ENCODE measurements at regions not wholly inside any gene's neighbourhood (a gene's known extent, or its start where the extent isn't known, plus 50 kb on each side); places are given as distances from the start of the nearest gene placed in this dataset.

DNA sequence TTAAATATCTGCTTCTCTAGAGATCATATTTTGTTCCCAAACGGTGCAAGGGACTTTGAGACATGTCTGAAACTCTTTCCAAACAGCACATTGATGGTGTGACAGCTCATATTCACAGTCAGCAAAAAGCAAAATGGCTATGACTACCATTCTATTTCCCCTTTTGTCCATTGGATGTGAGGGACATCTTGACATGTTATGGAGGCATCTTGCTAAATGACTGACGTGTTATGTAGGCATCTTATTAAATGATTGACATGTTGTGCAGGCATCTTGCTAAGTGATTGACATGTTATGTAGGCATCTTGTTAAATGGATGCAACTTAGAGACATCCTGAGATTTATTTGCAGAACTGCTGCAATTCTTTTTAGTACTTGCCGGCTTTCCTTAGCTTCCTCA, 255.8 kb downstream of the DLL1 start:
- DNase-seq (ENCODE audit: low read depth, low spot score), result no peak
- no peak overlapping the region for H3K4me3 ChIP-seq (ENCODE audit: insufficient read length, low read depth)
- no peaks in the 10 kb centered on the region for H3K27me3 ChIP-seq (ENCODE audit: insufficient read depth, insufficient read length)
- TF ChIP-seq ZNF274 (IDR thresholded peaks at IDR 0.05; ENCODE audit: low read depth, low read length) (no peak), YY1 (IDR thresholded peaks at IDR 0.05; ENCODE audit: insufficient read depth, insufficient read length) (no peak), SUZ12 (IDR thresholded peaks at IDR 0.05; ENCODE audit: extremely low read depth, insufficient read depth, insufficient read length) (no peak)
- no peak overlapping the region for H3K9ac ChIP-seq (ENCODE audit: insufficient read length, low read depth)
- H3K4me1 ChIP-seq (ENCODE audit: insufficient read depth, insufficient read length), result peaks cover 19% of the 10 kb centered on the region
- H3K9me3 ChIP-seq (ENCODE audit: insufficient read depth, low read length), result peaks cover 14% of the 10 kb centered on the region; the same call in 1 of the 2 replicates
- no peaks in the 10 kb centered on the region for H3K36me3 ChIP-seq (ENCODE audit: insufficient read depth, insufficient read length, low read length)

DNA sequence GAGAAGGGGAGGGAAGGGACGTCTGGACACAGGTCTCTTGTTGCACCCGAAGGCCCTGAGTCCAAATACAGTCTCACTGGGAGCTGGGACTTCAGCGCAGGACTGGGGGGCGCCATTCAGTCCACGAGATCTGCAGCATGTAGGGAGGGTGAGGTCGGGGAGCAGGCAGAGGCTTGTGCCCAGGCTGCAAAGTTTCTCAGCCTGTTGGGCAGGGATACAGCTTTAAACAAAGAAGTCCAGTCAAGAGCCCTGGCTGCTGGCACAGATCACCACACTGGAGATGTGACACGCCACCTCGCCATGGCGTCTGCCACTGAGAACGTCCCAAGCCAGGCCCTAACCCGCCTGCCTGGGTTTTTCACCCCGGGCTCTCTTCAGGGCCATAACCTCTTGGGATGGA, 256.6 kb downstream of the DLL1 start:
- TF ChIP-seq YY1 (IDR thresholded peaks at IDR 0.05; ENCODE audit: insufficient read depth, insufficient read length) (no peak), ZNF274 (IDR thresholded peaks at IDR 0.05; ENCODE audit: low read depth, low read length) (no peak), SUZ12 (IDR thresholded peaks at IDR 0.05; ENCODE audit: extremely low read depth, insufficient read depth, insufficient read length) (no peak)

DNA sequence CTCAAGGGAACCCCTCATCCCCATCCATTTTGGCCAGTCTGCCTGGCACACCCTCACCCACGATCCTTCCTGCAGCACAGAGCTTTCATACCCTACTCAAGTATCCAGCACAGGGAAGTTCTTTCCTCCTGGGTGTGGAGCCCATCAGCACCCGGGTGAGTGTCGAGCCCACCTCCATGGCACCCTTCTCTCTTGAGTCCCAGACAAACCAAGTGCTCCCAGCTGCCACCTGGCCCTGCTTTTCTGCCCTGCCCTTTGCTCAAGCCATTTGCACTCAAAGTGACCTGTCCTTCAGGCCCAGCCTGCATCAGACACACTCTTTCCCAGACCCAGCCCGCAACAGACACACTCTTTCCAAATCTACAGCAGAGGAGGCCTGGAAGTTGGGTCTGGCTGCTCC, 257.2 kb downstream of the DLL1 start:
- no peaks in the 10 kb centered on the region for H3K27me3 ChIP-seq (ENCODE audit: insufficient read depth, insufficient read length)
- H3K9ac ChIP-seq (ENCODE audit: insufficient read length, low read depth), result no peak overlapping the region
- no peak for DNase-seq (ENCODE audit: low read depth, low spot score)
- peaks cover 14% of the 10 kb centered on the region; the same call in 1 of the 2 replicates for H3K9me3 ChIP-seq (ENCODE audit: insufficient read depth, low read length)
- no peaks in the 10 kb centered on the region for H3K36me3 ChIP-seq (ENCODE audit: insufficient read depth, insufficient read length, low read length)
- no peak overlapping the region for H3K4me3 ChIP-seq (ENCODE audit: insufficient read length, low read depth)
- TF ChIP-seq SUZ12 (IDR thresholded peaks at IDR 0.05; ENCODE audit: extremely low read depth, insufficient read depth, insufficient read length) (no peak), ZNF274 (IDR thresholded peaks at IDR 0.05; ENCODE audit: low read depth, low read length) (no peak), YY1 (IDR thresholded peaks at IDR 0.05; ENCODE audit: insufficient read depth, insufficient read length) (no peak)
- peaks cover 13% of the 10 kb centered on the region for H3K4me1 ChIP-seq (ENCODE audit: insufficient read depth, insufficient read length)

More for the DNA sequence above, 256.6 kb downstream of the DLL1 start:
- DNase-seq (ENCODE audit: low read depth, low spot score), result no peak
- Histone ChIP-seq H3K4me3 (ENCODE audit: insufficient read length, low read depth) (no peak overlapping the region), H3K27me3 (ENCODE audit: insufficient read depth, insufficient read length) (no peaks in the 10 kb centered on the region), H3K9me3 (ENCODE audit: insufficient read depth, low read length) (peaks cover 14% of the 10 kb centered on the region; the same call in 1 of the 2 replicates), H3K9ac (ENCODE audit: insufficient read length, low read depth) (no peak overlapping the region), H3K36me3 (ENCODE audit: insufficient read depth, insufficient read length, low read length) (no peaks in the 10 kb centered on the region), H3K4me1 (ENCODE audit: insufficient read depth, insufficient read length) (peaks cover 14% of the 10 kb centered on the region)

DNA sequence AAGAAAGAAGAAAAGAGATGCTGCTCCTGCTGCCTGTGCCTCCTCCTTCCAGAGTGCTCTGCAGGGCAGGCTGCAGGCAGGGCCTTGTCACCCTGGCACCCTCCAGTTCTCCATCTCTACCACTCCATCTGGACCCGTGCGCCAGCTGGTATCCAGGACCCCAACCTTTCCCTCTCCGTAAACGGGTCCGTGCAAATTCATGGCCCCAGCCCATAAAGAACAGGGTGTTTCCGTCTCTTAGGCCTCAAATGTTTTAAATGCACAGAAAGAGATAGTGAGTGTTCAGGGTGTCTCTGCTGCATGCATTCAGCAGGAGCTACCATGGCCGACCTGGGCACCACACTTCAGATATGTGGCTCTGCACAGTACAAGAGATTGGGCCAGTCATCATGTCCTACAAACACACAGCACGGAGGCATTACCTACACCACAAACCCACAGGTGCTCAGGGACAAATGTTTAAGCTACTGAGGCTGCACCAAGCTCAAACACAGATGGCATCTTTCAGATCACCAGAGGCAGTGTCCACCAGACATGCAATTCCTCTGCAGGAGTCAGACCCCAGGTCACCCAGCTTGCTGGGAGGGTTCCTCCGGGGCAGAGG, 258.1 kb downstream of the DLL1 start:
- no peak overlapping the region for H3K9ac ChIP-seq (ENCODE audit: insufficient read length, low read depth)
- TF ChIP-seq SUZ12 (IDR thresholded peaks at IDR 0.05; ENCODE audit: extremely low read depth, insufficient read depth, insufficient read length) (no peak), YY1 (IDR thresholded peaks at IDR 0.05; ENCODE audit: insufficient read depth, insufficient read length) (no peak), ZNF274 (IDR thresholded peaks at IDR 0.05; ENCODE audit: low read depth, low read length) (no peak)
- H3K36me3 ChIP-seq (ENCODE audit: insufficient read depth, insufficient read length, low read length), result no peaks in the 10 kb centered on the region
- DNase-seq (ENCODE audit: low read depth, low spot score), result no peak
- peaks cover 13% of the 10 kb centered on the region for H3K4me1 ChIP-seq (ENCODE audit: insufficient read depth, insufficient read length)
- no peaks in the 10 kb centered on the region for H3K27me3 ChIP-seq (ENCODE audit: insufficient read depth, insufficient read length)
- H3K4me3 ChIP-seq (ENCODE audit: insufficient read length, low read depth), result no peak overlapping the region
- peaks cover 14% of the 10 kb centered on the region; the same call in 1 of the 2 replicates for H3K9me3 ChIP-seq (ENCODE audit: insufficient read depth, low read length)

DNA sequence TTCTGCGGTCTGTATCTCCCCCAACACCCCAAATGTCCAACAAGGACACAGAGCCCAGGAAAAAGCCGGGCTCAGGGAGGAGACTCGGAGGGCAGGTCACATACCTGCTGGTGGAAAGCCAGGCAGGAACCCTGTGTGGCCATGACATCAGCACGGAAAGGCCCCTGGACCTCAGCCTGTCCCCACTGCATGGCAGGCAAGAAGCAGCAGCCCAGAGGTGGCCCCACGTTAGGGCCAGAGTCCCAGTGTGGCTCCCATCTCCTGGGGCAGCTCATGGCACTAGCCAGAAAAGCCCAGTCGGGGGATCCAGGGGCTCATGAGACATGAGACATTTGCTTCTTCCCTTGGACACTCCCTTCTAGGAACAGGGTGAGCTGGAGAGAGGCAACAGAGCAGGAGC, 258.7 kb downstream of the DLL1 start:
- Histone ChIP-seq H3K27me3 (ENCODE audit: insufficient read depth, insufficient read length) (no peaks in the 10 kb centered on the region), H3K36me3 (ENCODE audit: insufficient read depth, insufficient read length, low read length) (no peaks in the 10 kb centered on the region), H3K4me3 (ENCODE audit: insufficient read length, low read depth) (no peak overlapping the region), H3K9ac (ENCODE audit: insufficient read length, low read depth) (no peak overlapping the region), H3K4me1 (ENCODE audit: insufficient read depth, insufficient read length) (peaks cover 13% of the 10 kb centered on the region), H3K9me3 (ENCODE audit: insufficient read depth, low read length) (peaks cover 14% of the 10 kb centered on the region; the same call in 1 of the 2 replicates)
- TF ChIP-seq YY1 (IDR thresholded peaks at IDR 0.05; ENCODE audit: insufficient read depth, insufficient read length) (no peak), SUZ12 (IDR thresholded peaks at IDR 0.05; ENCODE audit: extremely low read depth, insufficient read depth, insufficient read length) (no peak), ZNF274 (IDR thresholded peaks at IDR 0.05; ENCODE audit: low read depth, low read length) (no peak)
- DNase-seq (ENCODE audit: low read depth, low spot score), result no peak

DNA sequence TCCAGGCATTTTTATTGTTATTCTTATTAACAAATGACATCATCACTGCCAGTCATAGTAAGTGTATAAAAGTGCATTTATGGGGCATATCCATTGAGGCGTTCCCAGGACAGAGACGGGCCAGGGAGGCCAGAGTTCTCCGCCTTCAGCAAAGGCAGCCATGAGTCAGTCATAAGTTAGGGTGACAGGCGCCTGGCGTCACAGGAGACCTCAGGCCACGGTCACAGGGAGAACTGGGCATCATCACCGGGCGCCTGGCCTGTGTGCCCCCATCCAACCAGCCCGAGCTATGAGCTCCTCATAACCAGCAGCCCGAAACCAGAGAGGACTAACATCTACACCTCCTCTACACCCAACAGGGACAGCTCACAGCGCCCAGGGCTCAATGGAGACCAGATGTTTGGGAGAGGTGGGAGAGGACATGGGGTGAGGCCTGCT, 259.2 kb downstream of the DLL1 start:
- DNase-seq (ENCODE audit: low read depth, low spot score), result no peak
- no peaks in the 10 kb centered on the region for H3K27me3 ChIP-seq (ENCODE audit: insufficient read depth, insufficient read length)
- H3K4me1 ChIP-seq (ENCODE audit: insufficient read depth, insufficient read length), result peaks cover 13% of the 10 kb centered on the region
- H3K9me3 ChIP-seq (ENCODE audit: insufficient read depth, low read length), result peaks cover 14% of the 10 kb centered on the region; the same call in 1 of the 2 replicates
- H3K4me3 ChIP-seq (ENCODE audit: insufficient read length, low read depth), result no peak overlapping the region
- H3K9ac ChIP-seq (ENCODE audit: insufficient read length, low read depth), result no peak overlapping the region
- TF ChIP-seq ZNF274 (IDR thresholded peaks at IDR 0.05; ENCODE audit: low read depth, low read length), result no peak
- no peak for TF ChIP-seq SUZ12 (IDR thresholded peaks at IDR 0.05; ENCODE audit: extremely low read depth, insufficient read depth, insufficient read length)
- TF ChIP-seq YY1 (IDR thresholded peaks at IDR 0.05; ENCODE audit: insufficient read depth, insufficient read length), result no peak
- H3K36me3 ChIP-seq (ENCODE audit: insufficient read depth, insufficient read length, low read length), result no peaks in the 10 kb centered on the region

DNA sequence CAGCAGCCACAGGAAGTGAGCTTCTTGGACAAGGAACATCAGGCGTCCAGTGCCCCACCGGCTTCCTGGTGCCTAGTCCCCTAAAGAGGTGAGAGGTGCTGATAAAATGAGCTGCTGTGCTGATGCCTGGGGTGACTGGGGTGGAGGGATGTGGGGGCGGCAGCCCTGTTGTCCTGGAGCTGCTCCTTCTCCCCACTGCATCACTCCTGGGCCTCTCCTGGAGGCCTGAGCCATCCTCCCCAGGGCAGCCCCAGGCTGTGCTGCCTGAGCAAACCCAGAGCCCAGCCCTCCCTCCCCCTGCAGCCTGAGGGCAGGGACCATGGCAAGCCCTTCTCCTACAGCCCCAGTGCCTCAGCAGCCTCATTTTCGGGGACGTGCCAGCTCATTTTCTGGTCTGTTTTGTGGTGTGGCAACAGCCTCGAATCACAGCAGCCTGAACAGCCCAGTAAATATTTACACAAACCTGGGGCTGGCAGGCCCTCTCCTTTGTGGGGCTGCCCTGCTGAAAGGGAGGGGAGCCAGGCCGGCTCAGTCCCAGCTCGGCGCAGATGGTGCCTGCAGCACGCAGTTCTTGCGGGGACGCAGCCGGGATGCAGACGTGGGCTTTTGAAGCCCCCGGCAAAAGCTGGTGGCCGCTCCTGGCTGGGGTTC, 259.9 kb downstream of the DLL1 start:
- no peak for DNase-seq (ENCODE audit: low read depth, low spot score)
- Histone ChIP-seq H3K4me3 (ENCODE audit: insufficient read length, low read depth) (no peak overlapping the region), H3K27me3 (ENCODE audit: insufficient read depth, insufficient read length) (no peaks in the 10 kb centered on the region), H3K9me3 (ENCODE audit: insufficient read depth, low read length) (peaks cover 14% of the 10 kb centered on the region; the same call in 1 of the 2 replicates), H3K9ac (ENCODE audit: insufficient read length, low read depth) (peak overlapping the region; percentile 21), H3K4me1 (ENCODE audit: insufficient read depth, insufficient read length) (peaks cover 14% of the 10 kb centered on the region), H3K36me3 (ENCODE audit: insufficient read depth, insufficient read length, low read length) (no peaks in the 10 kb centered on the region)
- TF ChIP-seq YY1 (IDR thresholded peaks at IDR 0.05; ENCODE audit: insufficient read depth, insufficient read length) (no peak), ZNF274 (IDR thresholded peaks at IDR 0.05; ENCODE audit: low read depth, low read length) (no peak), SUZ12 (IDR thresholded peaks at IDR 0.05; ENCODE audit: extremely low read depth, insufficient read depth, insufficient read length) (no peak)

Measured in NT2/D1 (cell line).